Limb (tissue), 2 donors: ENCODE measurements at regions not wholly inside any gene's neighbourhood (a gene's known extent, or its start where the extent isn't known, plus 50 kb on each side); places are given as distances from the start of the nearest gene placed in this dataset.
A peak's percentile ranks its signal among the peaks of the same experiment; 100 is the strongest.

Experiments
- DNase-seq, 2 donors: peaks; one replicate each; pipeline ENCODE4 v3.0.0-alpha.2; 2016; ENCODE audit errors: extremely low spot score in 2 of 2

- no peak for DNase-seq
Measured at GRCh38 chr4:32135642-32136041, 1415.5 kb downstream of the PCDH7 start.

GRCh38 chr4:32136081-32136787 is 1416.1 kb downstream of the PCDH7 start:
- no peak for DNase-seq

GRCh38 chr4:32140636-32141035 is 1420.5 kb downstream of the PCDH7 start:
- DNase-seq, result no peak

GRCh38 chr4:32142075-32142474 is 1421.9 kb downstream of the PCDH7 start:
- DNase-seq, result no peak

- no peak for DNase-seq
Measured at GRCh38 chr4:32145987-32146386, 1425.8 kb downstream of the PCDH7 start.

GRCh38 chr4:32147446-32148085 is 1427.4 kb downstream of the PCDH7 start:
- DNase-seq, result peak in 1 of 2 donors; percentile 9

- DNase-seq, result peak in 1 of 2 donors; percentile 80
Measured at GRCh38 chr4:32148111-32148666, 1428.0 kb downstream of the PCDH7 start.

- no peak for DNase-seq
Measured at GRCh38 chr4:32158961-32159360, 1438.8 kb downstream of the PCDH7 start.

GRCh38 chr4:32161392-32161791 is 1441.2 kb downstream of the PCDH7 start:
- DNase-seq, result no peak

- no peak for DNase-seq
Measured at GRCh38 chr4:32163125-32163524, 1443.0 kb downstream of the PCDH7 start.

GRCh38 chr4:32169841-32170240 is 1449.7 kb downstream of the PCDH7 start:
- DNase-seq, result no peak

GRCh38 chr4:32172086-32172485 is 1451.9 kb downstream of the PCDH7 start:
- no peak for DNase-seq

- DNase-seq, result no peak
Measured at GRCh38 chr4:32172761-32173160, 1452.6 kb downstream of the PCDH7 start.

GRCh38 chr4:32180086-32180485 is 1459.9 kb downstream of the PCDH7 start:
- peak in 1 of 2 donors; percentile 8 for DNase-seq

GRCh38 chr4:32184186-32184585 is 1464.0 kb downstream of the PCDH7 start:
- DNase-seq, result no peak

- DNase-seq, result no peak
Measured at GRCh38 chr4:32189130-32189529, 1469.0 kb downstream of the PCDH7 start.

GRCh38 chr4:32189788-32190187 is 1469.6 kb downstream of the PCDH7 start:
- no peak for DNase-seq

- DNase-seq, result no peak
Measured at GRCh38 chr4:32191961-32192360, 1471.8 kb downstream of the PCDH7 start.

GRCh38 chr4:32192363-32192762 is 1472.2 kb downstream of the PCDH7 start:
- DNase-seq, result no peak

- no peak for DNase-seq
Measured at GRCh38 chr4:32192991-32193390, 1472.8 kb downstream of the PCDH7 start.

- DNase-seq, result no peak
Measured at GRCh38 chr4:32196950-32197688, 1477.0 kb downstream of the PCDH7 start.

- no peak for DNase-seq
Measured at GRCh38 chr4:32199639-32200038, 1479.5 kb downstream of the PCDH7 start.
